ENCODE measurements at regions not wholly inside any gene's neighbourhood (a gene's known extent, or its start where the extent isn't known, plus 50 kb on each side); places are given as distances from the start of the nearest gene placed in this dataset.

DNA sequence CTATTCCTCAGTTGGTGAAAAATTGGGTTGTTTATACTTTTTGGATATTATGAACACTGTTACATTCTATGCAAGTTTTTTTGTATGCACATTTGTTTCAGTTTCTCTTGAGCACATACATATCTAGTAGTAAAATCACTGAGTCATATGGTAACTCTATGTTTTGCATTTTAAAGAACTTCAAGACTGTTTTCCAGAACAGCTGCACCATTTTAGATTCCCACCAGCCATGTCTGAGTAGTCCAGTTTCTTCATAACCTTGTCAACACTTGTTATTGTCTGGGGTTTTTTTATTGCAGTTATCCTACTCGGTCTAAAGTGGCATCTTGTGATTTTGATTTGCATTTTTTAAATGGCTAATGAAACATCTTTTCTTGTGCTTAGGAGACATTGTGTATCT lies 100.3 kb upstream of the OTOS start:
- TF ChIP-seq, protein P1, sequence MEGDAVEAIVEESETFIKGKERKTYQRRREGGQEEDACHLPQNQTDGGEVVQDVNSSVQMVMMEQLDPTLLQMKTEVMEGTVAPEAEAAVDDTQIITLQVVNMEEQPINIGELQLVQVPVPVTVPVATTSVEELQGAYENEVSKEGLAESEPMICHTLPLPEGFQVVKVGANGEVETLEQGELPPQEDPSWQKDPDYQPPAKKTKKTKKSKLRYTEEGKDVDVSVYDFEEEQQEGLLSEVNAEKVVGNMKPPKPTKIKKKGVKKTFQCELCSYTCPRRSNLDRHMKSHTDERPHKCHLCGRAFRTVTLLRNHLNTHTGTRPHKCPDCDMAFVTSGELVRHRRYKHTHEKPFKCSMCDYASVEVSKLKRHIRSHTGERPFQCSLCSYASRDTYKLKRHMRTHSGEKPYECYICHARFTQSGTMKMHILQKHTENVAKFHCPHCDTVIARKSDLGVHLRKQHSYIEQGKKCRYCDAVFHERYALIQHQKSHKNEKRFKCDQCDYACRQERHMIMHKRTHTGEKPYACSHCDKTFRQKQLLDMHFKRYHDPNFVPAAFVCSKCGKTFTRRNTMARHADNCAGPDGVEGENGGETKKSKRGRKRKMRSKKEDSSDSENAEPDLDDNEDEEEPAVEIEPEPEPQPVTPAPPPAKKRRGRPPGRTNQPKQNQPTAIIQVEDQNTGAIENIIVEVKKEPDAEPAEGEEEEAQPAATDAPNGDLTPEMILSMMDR (IDR thresholded peaks at IDR 0.05) = no peak
- no peak for TF ChIP-seq POLR2A (IDR thresholded peaks at IDR 0.05)
